A673 (cell line): ENCODE measurements at regions not wholly inside any gene's neighbourhood (a gene's known extent, or its start where the extent isn't known, plus 50 kb on each side); places are given as distances from the start of the nearest gene placed in this dataset.

Source experiments
- EZH2 ChIP-seq: fragments of 200-600 bp; sonication (generic); IDR thresholded peaks from 2 replicates; pipeline ENCODE4 v1.6.1; 2017; ENCODE audit warnings: borderline replicate concordance, low read depth, mild to moderate bottlenecking, mixed read lengths, antibody characterized with exemption, low read length; ENCODE audit not compliant: poor library complexity, severe bottlenecking
- TF ChIP-seq, protein P1 (sequence below): fragments of 300-800, 200-600 bp; sonication (generic); conservative IDR thresholded peaks from 2 replicates; pipeline ENCODE4 v1.5.1; 2017; ENCODE audit warnings: low read depth, mild to moderate bottlenecking, antibody characterized with exemption, low read length, moderate library complexity, mixed read lengths

DNA sequence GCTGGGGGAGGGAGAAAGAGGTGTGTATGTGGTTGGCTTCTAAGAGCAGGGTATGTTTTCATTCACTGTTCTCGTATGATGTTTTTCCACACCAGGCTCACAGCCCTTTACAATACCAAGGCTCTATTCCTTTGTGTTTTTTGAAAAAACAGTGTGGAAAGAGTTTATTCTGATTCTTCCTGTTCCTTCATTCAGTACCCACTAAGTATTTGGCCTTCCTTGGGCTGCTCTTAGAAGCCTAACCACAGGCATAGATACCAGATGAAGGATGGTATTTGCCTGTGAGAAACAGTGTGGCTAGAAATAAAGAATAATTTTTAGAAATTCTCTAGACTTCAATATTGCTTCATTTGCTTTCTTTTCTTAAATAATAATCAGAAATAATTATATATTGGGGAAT is 518.0 kb upstream of the DIPK2B start:
- TF ChIP-seq, protein P1, sequence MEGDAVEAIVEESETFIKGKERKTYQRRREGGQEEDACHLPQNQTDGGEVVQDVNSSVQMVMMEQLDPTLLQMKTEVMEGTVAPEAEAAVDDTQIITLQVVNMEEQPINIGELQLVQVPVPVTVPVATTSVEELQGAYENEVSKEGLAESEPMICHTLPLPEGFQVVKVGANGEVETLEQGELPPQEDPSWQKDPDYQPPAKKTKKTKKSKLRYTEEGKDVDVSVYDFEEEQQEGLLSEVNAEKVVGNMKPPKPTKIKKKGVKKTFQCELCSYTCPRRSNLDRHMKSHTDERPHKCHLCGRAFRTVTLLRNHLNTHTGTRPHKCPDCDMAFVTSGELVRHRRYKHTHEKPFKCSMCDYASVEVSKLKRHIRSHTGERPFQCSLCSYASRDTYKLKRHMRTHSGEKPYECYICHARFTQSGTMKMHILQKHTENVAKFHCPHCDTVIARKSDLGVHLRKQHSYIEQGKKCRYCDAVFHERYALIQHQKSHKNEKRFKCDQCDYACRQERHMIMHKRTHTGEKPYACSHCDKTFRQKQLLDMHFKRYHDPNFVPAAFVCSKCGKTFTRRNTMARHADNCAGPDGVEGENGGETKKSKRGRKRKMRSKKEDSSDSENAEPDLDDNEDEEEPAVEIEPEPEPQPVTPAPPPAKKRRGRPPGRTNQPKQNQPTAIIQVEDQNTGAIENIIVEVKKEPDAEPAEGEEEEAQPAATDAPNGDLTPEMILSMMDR = no peak
- no peak for TF ChIP-seq EZH2
